Neural progenitor cell (in vitro differentiated cells): ENCODE measurements at regions not wholly inside any gene's neighbourhood (a gene's known extent, or its start where the extent isn't known, plus 50 kb on each side); places are given as distances from the start of the nearest gene placed in this dataset.

Experiments
- DNase-seq: peaks from one replicate; pipeline ENCODE4 v3.0.0-alpha.2; 2016; ENCODE audit warnings: low spot score
- H2AFZ ChIP-seq: fragments of 200-600 bp; sonication (generic); replicated peaks from 2 replicates; pipeline ENCODE4 v1.6.1; 2016; ENCODE audit warnings: antibody characterized with exemption
- H3F3A ChIP-seq: fragments of 200-600 bp; sonication (generic); 2 replicates; pipeline ENCODE4 v1.6.1; 2016; ENCODE audit warnings: antibody characterized with exemption, low read depth
- H3K27ac ChIP-seq: fragments of 200-600 bp; sonication (generic); 2 replicates; pipeline ENCODE4 v1.5.1; 2016; ENCODE audit warnings: mild to moderate bottlenecking
- H3K27me3 ChIP-seq: fragments of 200-600 bp; sonication (generic); 2 replicates; pipeline ENCODE4 v1.6.1; 2016; ENCODE audit warnings: mild to moderate bottlenecking, moderate library complexity
- H3K36me3 ChIP-seq: fragments of 200-600 bp; sonication (generic); 2 replicates; pipeline ENCODE4 v1.5.1; 2016
- H3K4me1 ChIP-seq: fragments of 200-600 bp; sonication (generic); 2 replicates; pipeline ENCODE4 v1.6.1; 2016; ENCODE audit warnings: mixed run types
- H3K4me2 ChIP-seq: fragments of 200-600 bp; sonication (generic); 2 replicates; pipeline ENCODE4 v1.6.1; 2016
- H3K4me3 ChIP-seq: fragments of 200-600 bp; sonication (generic); 2 replicates; pipeline ENCODE4 v1.5.1; 2016
- H3K79me2 ChIP-seq: fragments of 200-600 bp; sonication (generic); 2 replicates; pipeline ENCODE4 v1.6.1; 2016; ENCODE audit warnings: low read depth
- H3K9ac ChIP-seq: fragments of 200-600 bp; sonication (generic); 2 replicates; pipeline ENCODE4 v1.6.1; 2016
- H3K9me3 ChIP-seq: fragments of 200-600 bp; sonication (generic); 2 replicates; pipeline ENCODE4 v1.5.1; 2016; ENCODE audit warnings: low read depth
- H4K20me1 ChIP-seq: fragments of 200-600 bp; sonication (generic); 2 replicates; pipeline ENCODE4 v1.6.1; 2016; ENCODE audit warnings: low read depth
- H3K27ac Mint-ChIP-seq: 3 replicates; pipeline ENCODE4 v1.8.0; 2021; ENCODE audit warnings: mixed read lengths
- H3K27me3 Mint-ChIP-seq: 2 replicates; pipeline ENCODE4 v1.8.0; 2022; ENCODE audit warnings: low read depth, mild to moderate bottlenecking, inconsistent platforms, moderate library complexity, mixed read lengths; ENCODE audit not compliant: insufficient read depth
- H3K36me3 Mint-ChIP-seq: 3 replicates; pipeline ENCODE4 v1.8.0; 2021; ENCODE audit warnings: mixed read lengths
- H3K4me1 Mint-ChIP-seq: 3 replicates; pipeline ENCODE4 v1.8.0; 2021; ENCODE audit warnings: mixed read lengths
- H3K4me3 Mint-ChIP-seq: 3 replicates; pipeline ENCODE4 v1.8.0; 2021; ENCODE audit warnings: mild to moderate bottlenecking, moderate library complexity, mixed read lengths
- H3K9me3 Mint-ChIP-seq: 3 replicates; pipeline ENCODE4 v1.8.0; 2020; ENCODE audit warnings: mixed read lengths
- CTCF ChIP-seq: fragments of 200-600 bp; sonication (generic); IDR thresholded peaks from 2 replicates; pipeline ENCODE4 v1.5.1; 2017; ENCODE audit warnings: antibody characterized with exemption, mild to moderate bottlenecking
- EZH2 ChIP-seq: fragments of 200-600 bp; sonication (generic); IDR thresholded peaks from 2 replicates; pipeline ENCODE4 v1.6.1; 2017; ENCODE audit warnings: antibody characterized with exemption, mild to moderate bottlenecking, moderate library complexity
- EZH2phosphoT487 ChIP-seq: fragments of 200-600 bp; sonication (generic); IDR thresholded peaks from 2 replicates; pipeline ENCODE4 v1.6.1; 2017; ENCODE audit warnings: antibody characterized with exemption

- peaks cover 8% of the 10 kb centered on the region for H3K4me1 Mint-ChIP-seq
- H3K27me3 Mint-ChIP-seq = peaks cover 7% of the 10 kb centered on the region
- no peak overlapping the region for H2AFZ ChIP-seq
- no peak for TF ChIP-seq EZH2phosphoT487
- TF ChIP-seq EZH2 = no peak
- no peak for TF ChIP-seq CTCF
- no peak overlapping the region for H3K4me2 ChIP-seq
- no peaks in the 10 kb centered on the region for H3K9me3 Mint-ChIP-seq
- no peaks in the 10 kb centered on the region for H3K36me3 Mint-ChIP-seq
- no peaks in the 10 kb centered on the region for H3K36me3 ChIP-seq
- no peaks in the 10 kb centered on the region for H3K79me2 ChIP-seq
- H3K9me3 ChIP-seq = no peaks in the 10 kb centered on the region
- H3K4me1 ChIP-seq = peaks cover 6% of the 10 kb centered on the region
- H3K4me3 Mint-ChIP-seq = no peak overlapping the region
- DNase-seq = no peak
- H3K4me3 ChIP-seq = no peak overlapping the region
- H3K27me3 ChIP-seq = no peaks in the 10 kb centered on the region
- H3K27ac ChIP-seq = no peak overlapping the region
- H3K27ac Mint-ChIP-seq = no peak overlapping the region
- no peak overlapping the region for H3K9ac ChIP-seq
- no peaks in the 10 kb centered on the region for H3F3A ChIP-seq
- H4K20me1 ChIP-seq = no peaks in the 10 kb centered on the region
These were observed 540.7 kb downstream of the TNS1 start for GRCh38 chr2:217462121-217462520.

- no peak for DNase-seq
- Histone ChIP-seq H3K79me2 (no peaks in the 10 kb centered on the region), H3F3A (no peaks in the 10 kb centered on the region), H3K27me3 (no peaks in the 10 kb centered on the region), H3K4me3 (no peak overlapping the region), H2AFZ (no peak overlapping the region), H3K9ac (no peak overlapping the region), H3K36me3 (no peaks in the 10 kb centered on the region), H3K27ac (no peak overlapping the region), H3K4me2 (no peak overlapping the region), H3K4me1 (peaks cover 5% of the 10 kb centered on the region), H4K20me1 (no peaks in the 10 kb centered on the region), H3K9me3 (no peaks in the 10 kb centered on the region)
- peaks cover 5% of the 10 kb centered on the region for H3K4me1 Mint-ChIP-seq
- no peaks in the 10 kb centered on the region for H3K36me3 Mint-ChIP-seq
- H3K27me3 Mint-ChIP-seq = peaks cover 7% of the 10 kb centered on the region
- H3K4me3 Mint-ChIP-seq = no peak overlapping the region
- H3K9me3 Mint-ChIP-seq = no peaks in the 10 kb centered on the region
- TF ChIP-seq CTCF (no peak), EZH2phosphoT487 (no peak), EZH2 (no peak)
- no peak overlapping the region for H3K27ac Mint-ChIP-seq
These were observed 541.1 kb downstream of the TNS1 start for GRCh38 chr2:217461674-217462073.

GRCh38 chr2:217459680-217460405, 543.0 kb downstream of the TNS1 start:
- no peaks in the 10 kb centered on the region for H3K79me2 ChIP-seq
- TF ChIP-seq CTCF (no peak), EZH2 (no peak), EZH2phosphoT487 (no peak)
- no peak overlapping the region for H3K4me3 ChIP-seq
- Mint-ChIP-seq H3K4me3 (no peak overlapping the region), H3K4me1 (no peaks in the 10 kb centered on the region), H3K36me3 (no peaks in the 10 kb centered on the region), H3K27me3 (peaks cover 7% of the 10 kb centered on the region), H3K27ac (no peak overlapping the region), H3K9me3 (no peaks in the 10 kb centered on the region)
- H3K9me3 ChIP-seq = no peaks in the 10 kb centered on the region
- H3K27me3 ChIP-seq = no peaks in the 10 kb centered on the region
- H4K20me1 ChIP-seq = no peaks in the 10 kb centered on the region
- H3K9ac ChIP-seq = no peak overlapping the region
- no peak overlapping the region for H3K27ac ChIP-seq
- H3K4me2 ChIP-seq = no peak overlapping the region
- H3F3A ChIP-seq = no peaks in the 10 kb centered on the region
- peaks cover 17% of the 10 kb centered on the region for H3K4me1 ChIP-seq
- no peak for DNase-seq
- H2AFZ ChIP-seq = no peak overlapping the region
- H3K36me3 ChIP-seq = no peaks in the 10 kb centered on the region
